C4-2B (cell line): ENCODE measurements at regions not wholly inside any gene's neighbourhood (a gene's known extent, or its start where the extent isn't known, plus 50 kb on each side); places are given as distances from the start of the nearest gene placed in this dataset.

Experiments used
- CTCF ChIP-seq: fragments of 450-650 bp; conservative IDR thresholded peaks from 2 replicates; pipeline ENCODE4 v1.5.1; 2017; ENCODE audit warnings: mild to moderate bottlenecking
- ZFX ChIP-seq: fragments of 450-650 bp; IDR thresholded peaks from 2 replicates; pipeline ENCODE4 v1.6.1; 2017

GRCh38 chr5:175353926-175354325 lies 90.1 kb downstream of the DRD1 start:
- TF ChIP-seq CTCF (no peak), ZFX (no peak)
